NCI-H748 (cell line): ENCODE measurements at regions not wholly inside any gene's neighbourhood (a gene's known extent, or its start where the extent isn't known, plus 50 kb on each side); places are given as distances from the start of the nearest gene placed in this dataset.

ENCODE experiments used
- DNase-seq: peaks from one replicate; lab custom pipeline; 2025; ENCODE audit not compliant: unreplicated experiment; lab: John Stamatoyannopoulos, UW

- no peak for DNase-seq
Observed at GRCh38 chr1:4113897-4114296, 213.8 kb upstream of the C1orf174 start.

GRCh38 chr1:4115191-4115900, 215.3 kb upstream of the C1orf174 start:
- no peak for DNase-seq

DNA sequence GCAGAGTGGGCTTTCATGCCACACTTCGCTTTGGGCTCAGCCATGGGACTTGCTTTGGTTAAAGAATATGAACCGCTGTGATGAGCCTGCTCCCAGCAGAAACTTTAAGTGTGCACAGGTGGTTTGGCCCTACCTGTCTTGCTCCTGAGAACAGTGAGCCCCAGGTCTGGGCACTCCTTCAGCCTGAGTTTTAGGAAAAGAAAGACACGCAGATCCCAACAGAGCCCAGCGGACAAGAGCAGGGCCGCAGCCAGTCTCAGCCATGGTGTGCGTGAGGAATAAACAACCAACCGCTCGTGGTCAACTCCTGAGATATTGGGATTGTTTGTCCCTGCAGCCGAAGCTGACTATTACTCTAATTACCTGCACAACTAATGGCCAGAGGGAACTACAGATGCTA, 217.1 kb upstream of the C1orf174 start:
- DNase-seq = no peak

DNA sequence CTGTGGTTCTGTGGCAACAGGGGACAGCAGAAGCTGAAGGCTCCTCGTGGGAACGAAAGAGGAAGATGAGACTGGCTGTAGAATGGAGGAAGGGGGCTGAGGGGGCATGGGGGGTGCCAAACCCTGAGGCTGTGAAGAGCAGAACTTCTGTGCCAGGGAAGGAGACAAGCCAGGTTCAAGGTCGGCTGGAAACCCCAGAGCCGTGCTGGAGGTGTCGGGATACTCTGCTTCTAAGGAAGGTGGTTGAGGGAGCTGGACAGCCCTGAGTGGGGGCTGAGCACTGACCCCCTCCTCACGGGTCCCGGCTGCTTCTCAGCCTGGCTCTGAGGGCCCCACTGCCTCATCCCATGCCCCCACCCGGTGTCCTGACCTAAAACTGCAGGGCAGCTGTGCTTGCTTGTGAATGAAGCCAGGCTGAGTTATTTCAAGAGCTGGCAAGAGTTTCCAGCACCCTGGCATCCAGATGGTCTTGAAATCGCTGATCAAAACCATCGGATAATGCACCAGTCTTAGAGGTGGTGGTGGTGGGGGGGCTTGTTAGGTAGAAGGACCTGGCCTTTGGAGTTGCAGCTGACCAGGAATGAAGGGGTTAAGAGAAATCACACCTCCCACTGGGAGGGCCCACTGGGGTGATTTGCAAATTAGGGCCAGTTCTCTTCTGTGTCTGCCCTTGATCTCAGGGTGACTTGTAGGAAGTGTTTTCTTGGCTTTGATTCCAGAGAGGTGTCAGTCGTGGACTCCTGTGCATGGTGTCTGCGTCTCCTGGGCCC, 218.9 kb upstream of the C1orf174 start:
- no peak for DNase-seq

- no peak for DNase-seq
Observed at GRCh38 chr1:4119516-4120220, 219.6 kb upstream of the C1orf174 start.

- no peak for DNase-seq
Observed at GRCh38 chr1:4120557-4121292, 220.7 kb upstream of the C1orf174 start.

DNA sequence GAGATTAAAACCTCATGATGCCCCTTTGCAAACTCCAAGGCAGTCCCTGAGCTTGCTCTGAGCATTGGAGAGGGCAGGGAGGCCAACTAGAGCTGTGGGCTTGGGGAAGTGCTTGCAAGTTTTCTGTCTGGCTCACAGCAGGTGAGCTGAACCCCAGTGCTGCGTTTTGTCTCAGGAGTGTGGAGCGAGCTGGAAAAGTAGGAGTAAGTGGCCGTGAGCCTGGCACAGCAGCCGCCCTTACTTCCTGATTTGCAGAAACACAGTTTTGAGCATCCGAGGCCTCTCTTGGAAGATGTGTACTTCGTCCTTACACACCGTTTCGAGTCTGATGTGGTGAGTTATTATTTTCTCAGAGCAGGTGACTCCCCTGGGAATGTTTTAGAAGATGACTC, 221.2 kb upstream of the C1orf174 start:
- no peak for DNase-seq

- no peak for DNase-seq
Observed at GRCh38 chr1:4121834-4122512, 221.9 kb upstream of the C1orf174 start.

DNA sequence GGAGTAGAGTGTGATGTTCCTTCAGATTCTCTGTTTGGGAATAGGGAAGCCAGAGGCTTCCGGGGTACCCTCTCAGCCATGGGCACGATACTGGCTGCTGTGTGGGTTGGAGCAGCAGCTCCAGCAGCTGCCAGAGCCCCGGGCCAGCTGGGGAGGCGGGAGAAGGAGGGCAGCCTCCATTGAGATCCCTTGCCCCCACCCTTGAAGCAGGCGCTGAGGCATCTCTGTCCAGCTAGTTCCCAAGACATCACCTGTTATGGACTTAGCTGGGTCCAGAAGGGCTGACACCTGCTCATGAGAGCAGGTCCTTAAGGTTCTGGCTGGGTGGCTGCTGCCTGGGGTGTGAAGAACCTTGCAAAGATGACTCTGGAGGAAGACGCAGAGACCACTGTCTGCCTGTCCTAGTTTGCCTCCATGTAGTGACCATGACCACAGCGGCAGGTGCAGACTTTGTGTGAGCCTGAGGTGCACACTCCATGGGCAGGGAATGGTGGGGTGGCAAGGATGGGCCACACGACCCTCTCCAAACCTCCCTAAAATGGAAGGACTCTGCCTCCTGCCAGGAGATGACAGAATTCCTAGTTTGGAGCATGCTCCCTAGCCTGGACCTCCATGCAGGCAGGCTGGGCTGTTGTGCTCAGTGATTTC, 222.6 kb upstream of the C1orf174 start:
- DNase-seq = no peak

- DNase-seq = no peak
Observed at GRCh38 chr1:4124631-4125145, 224.6 kb upstream of the C1orf174 start.

DNA sequence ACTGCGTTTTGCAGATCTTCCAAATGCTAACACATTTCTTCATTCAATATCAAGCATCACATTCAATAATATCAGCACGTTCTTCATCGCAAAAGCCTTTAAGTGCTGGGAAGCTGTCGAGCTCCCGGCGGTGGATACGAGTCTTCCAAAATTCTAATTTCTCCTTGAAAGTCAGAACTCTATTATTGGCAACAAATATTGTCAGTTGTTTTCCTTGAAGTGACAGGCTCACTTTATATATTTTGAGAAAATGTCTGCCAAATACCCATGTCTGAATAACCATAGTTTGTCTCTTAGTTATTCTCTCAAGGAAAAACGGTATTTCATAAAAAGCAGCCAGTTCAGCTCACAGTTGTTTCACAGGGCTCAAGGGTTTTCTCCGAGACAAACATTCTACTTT, 226.2 kb upstream of the C1orf174 start:
- no peak for DNase-seq

- DNase-seq = no peak
Observed at GRCh38 chr1:4126731-4127591, 226.9 kb upstream of the C1orf174 start.

- no peak for DNase-seq
Observed at GRCh38 chr1:4127592-4128140, 227.6 kb upstream of the C1orf174 start.

DNA sequence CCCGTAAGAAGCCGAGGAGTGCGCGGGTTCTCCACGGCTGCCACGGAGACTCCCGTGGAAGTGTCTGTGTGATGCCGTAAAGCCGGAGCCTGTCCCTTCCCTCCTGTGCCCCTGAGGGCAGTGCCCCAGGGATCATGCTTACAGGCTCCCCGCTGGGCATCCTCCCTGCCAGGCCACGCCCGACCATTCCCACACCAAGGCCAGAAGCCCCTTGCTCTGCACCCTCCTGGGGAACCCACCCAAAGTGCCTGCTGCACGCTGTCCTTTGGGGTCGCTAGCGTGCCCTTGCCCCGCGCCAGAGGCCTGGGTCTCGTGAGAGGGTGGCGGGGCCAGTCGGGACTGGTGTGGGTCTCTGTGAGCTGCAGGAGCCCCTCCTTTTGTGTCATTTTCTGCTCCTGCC, 228.5 kb upstream of the C1orf174 start:
- DNase-seq = no peak

DNA sequence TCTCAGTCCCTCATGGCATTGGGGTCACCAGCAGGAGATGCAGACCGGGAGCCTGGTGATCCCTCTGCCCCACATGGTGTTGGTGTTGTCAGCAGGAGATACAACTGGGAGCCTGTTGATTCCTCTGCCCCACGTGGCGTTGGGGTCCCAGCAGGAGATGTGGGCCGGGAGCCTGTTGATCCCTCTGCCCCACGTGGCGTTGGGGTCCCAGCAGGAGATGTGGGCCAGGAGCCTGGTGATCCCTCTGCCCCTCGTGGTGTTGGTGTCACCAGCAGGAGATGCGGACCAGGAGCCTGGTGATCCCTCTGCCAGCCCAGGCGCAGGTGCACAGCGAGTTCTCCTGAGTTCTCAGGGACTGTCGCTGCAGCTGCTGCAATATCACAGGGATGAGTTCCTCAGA, 229.6 kb upstream of the C1orf174 start:
- no peak for DNase-seq

GRCh38 chr1:4130096-4130495, 230.0 kb upstream of the C1orf174 start:
- no peak for DNase-seq

DNA sequence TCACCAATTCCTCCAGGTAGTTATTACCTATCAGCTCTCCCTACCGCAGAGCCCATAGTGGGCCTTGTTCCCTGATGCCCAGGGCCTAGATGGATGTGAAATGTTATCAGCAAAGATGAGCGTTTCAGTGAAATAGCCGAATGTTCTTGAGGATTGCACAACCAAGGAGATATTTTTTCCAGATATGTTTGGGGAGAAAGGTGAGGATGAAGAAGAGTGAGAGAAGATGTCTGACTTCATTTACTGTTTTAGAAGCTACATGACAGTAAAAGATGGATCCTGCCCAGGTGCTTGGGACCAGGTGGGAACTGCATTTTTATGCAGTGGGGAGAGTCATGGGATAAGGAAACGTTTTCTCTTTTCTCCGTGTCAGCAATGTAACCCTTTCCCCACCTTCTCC, 231.7 kb upstream of the C1orf174 start:
- no peak for DNase-seq

DNA sequence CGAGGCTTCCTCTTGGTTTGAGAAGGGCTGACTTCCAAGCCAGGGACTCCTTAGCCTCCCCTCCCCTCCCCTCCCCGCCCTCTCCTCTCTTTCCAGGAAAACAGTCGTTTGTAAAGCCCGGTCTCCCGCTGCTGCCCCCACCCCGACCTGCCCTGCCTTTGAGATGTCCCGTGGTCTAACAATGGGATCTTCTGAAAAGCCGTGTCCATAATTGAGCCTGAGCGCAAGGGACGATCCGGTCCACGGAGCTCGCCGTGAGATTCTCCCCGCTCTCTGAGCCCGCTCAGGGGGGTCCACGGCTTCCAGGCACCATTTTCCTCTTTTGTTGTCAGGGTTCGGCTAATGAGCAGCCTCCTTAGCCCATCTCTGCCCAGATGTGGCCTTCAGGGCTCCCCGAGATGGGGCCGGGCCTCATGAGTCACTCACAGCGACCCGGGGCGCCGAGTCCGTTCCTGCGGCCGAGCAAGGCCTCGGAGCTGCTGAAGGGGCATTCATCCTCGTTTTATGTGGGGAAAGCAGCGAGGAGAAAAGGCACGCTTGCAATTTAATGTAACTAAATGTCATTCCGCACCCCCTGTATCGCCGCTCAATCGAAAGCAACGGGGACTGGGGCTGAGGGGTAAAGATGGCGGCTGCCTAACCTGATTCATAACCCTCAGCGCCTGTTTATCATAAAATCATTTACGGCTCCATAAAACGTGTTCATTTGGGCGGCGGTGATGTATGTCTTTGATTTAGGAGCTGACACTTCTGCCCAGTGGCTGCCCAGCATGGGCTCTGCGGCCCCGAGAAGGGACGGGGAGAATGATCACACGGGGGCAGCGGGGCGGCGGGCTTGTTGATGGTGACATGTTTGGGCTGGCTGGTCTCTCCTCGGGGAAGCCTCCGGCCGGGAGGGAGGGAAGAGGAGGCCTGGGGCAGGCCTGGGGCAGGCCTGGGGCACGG, 232.6 kb upstream of the C1orf174 start:
- DNase-seq = no peak
